MM.1S (cell line): ENCODE measurements at regions not wholly inside any gene's neighbourhood (a gene's known extent, or its start where the extent isn't known, plus 50 kb on each side); places are given as distances from the start of the nearest gene placed in this dataset.

ENCODE experiments used
- DNase-seq: peaks from one replicate; pipeline ENCODE4 v3.0.0-alpha.2; 2015
- H2AFZ ChIP-seq: fragments of 300-600 bp; sonication (generic); 2 replicates; pipeline ENCODE4 v1.6.0; 2016; ENCODE audit warnings: antibody characterized with exemption, low read length
- H3F3A ChIP-seq: fragments of 300-600 bp; sonication (generic); 2 replicates; pipeline ENCODE4 v1.6.1; 2016; ENCODE audit warnings: mild to moderate bottlenecking, antibody characterized with exemption, low read length, moderate library complexity, mixed read lengths; ENCODE audit not compliant: insufficient read depth
- H3K27ac ChIP-seq: fragments of 300-600 bp; sonication (generic); 2 replicates; pipeline ENCODE4 v1.5.1; 2016; ENCODE audit warnings: mild to moderate bottlenecking, low read length
- H3K27me3 ChIP-seq: fragments of 300-600 bp; sonication (generic); replicated peaks from 2 replicates; pipeline ENCODE4 v1.6.0; 2016; ENCODE audit warnings: low read length; ENCODE audit not compliant: insufficient read depth
- H3K36me3 ChIP-seq: fragments of 300-600 bp; sonication (generic); replicated peaks from 2 replicates; pipeline ENCODE4 v1.6.1; 2016; ENCODE audit warnings: mild to moderate bottlenecking, low read length, mixed read lengths; ENCODE audit not compliant: insufficient read depth
- H3K4me1 ChIP-seq: fragments of 300-600 bp; sonication (generic); 2 replicates; pipeline ENCODE4 v1.6.1; 2016; ENCODE audit warnings: low read length, mixed read lengths
- H3K4me2 ChIP-seq: fragments of 300-600 bp; sonication (generic); 2 replicates; pipeline ENCODE4 v1.6.0; 2016; ENCODE audit warnings: low read depth, low read length
- H3K4me3 ChIP-seq: fragments of 300-600 bp; sonication (generic); 2 replicates; pipeline ENCODE4 v1.5.1; 2016; ENCODE audit warnings: low read length, mixed read lengths
- H3K79me2 ChIP-seq: fragments of 300-600 bp; sonication (generic); 2 replicates; pipeline ENCODE4 v1.6.1; 2016; ENCODE audit warnings: mixed run types, low read length, mixed read lengths
- H3K9ac ChIP-seq: fragments of 300-600 bp; sonication (generic); 2 replicates; pipeline ENCODE4 v1.6.1; 2016; ENCODE audit warnings: low read length, mixed read lengths
- H3K9me2 ChIP-seq: fragments of 300-600 bp; sonication (generic); replicated peaks from 2 replicates; pipeline ENCODE4 v1.6.1; 2016; ENCODE audit warnings: mild to moderate bottlenecking, low read length, mixed read lengths; ENCODE audit not compliant: insufficient read depth
- H3K9me3 ChIP-seq: fragments of 300-600 bp; sonication (generic); replicated peaks from 2 replicates; pipeline ENCODE4 v1.6.1; 2016; ENCODE audit warnings: mild to moderate bottlenecking, low read length, mixed read lengths; ENCODE audit not compliant: insufficient read depth
- H4K20me1 ChIP-seq: fragments of 300-600 bp; sonication (generic); 2 replicates; pipeline ENCODE4 v1.6.1; 2016; ENCODE audit warnings: mild to moderate bottlenecking, low read length, moderate library complexity, mixed read lengths; ENCODE audit not compliant: insufficient read depth
- EZH2 ChIP-seq: fragments of 300-600 bp; sonication (generic); optimal IDR thresholded peaks from 2 replicates; pipeline ENCODE3; 2017; ENCODE audit warnings: low read depth, mild to moderate bottlenecking, antibody characterized with exemption, low read length, mixed read lengths
- EZH2phosphoT487 ChIP-seq: fragments of 300-600 bp; sonication (generic); IDR thresholded peaks from 2 replicates; pipeline ENCODE4 v1.6.1; 2018; ENCODE audit warnings: antibody characterized with exemption, low read length
- TF ChIP-seq, protein P1 (sequence below): fragments of 300-600 bp; sonication (generic); IDR thresholded peaks from 2 replicates; pipeline ENCODE4 v1.5.1; 2016; ENCODE audit warnings: antibody characterized with exemption, low read length, mixed read lengths

- no peaks in the 10 kb centered on the region for H3F3A ChIP-seq
- H3K4me1 ChIP-seq, result no peaks in the 10 kb centered on the region
- no peaks in the 10 kb centered on the region for H3K79me2 ChIP-seq
- H3K4me3 ChIP-seq, result no peak overlapping the region
- no peaks in the 10 kb centered on the region for H3K36me3 ChIP-seq
- H3K9me3 ChIP-seq, result no peaks in the 10 kb centered on the region; the same call in 1 of the 2 replicates
- H3K9ac ChIP-seq, result no peak overlapping the region
- H2AFZ ChIP-seq, result no peak overlapping the region
- TF ChIP-seq EZH2phosphoT487 (no peak), EZH2 (no peak)
- TF ChIP-seq, protein P1, sequence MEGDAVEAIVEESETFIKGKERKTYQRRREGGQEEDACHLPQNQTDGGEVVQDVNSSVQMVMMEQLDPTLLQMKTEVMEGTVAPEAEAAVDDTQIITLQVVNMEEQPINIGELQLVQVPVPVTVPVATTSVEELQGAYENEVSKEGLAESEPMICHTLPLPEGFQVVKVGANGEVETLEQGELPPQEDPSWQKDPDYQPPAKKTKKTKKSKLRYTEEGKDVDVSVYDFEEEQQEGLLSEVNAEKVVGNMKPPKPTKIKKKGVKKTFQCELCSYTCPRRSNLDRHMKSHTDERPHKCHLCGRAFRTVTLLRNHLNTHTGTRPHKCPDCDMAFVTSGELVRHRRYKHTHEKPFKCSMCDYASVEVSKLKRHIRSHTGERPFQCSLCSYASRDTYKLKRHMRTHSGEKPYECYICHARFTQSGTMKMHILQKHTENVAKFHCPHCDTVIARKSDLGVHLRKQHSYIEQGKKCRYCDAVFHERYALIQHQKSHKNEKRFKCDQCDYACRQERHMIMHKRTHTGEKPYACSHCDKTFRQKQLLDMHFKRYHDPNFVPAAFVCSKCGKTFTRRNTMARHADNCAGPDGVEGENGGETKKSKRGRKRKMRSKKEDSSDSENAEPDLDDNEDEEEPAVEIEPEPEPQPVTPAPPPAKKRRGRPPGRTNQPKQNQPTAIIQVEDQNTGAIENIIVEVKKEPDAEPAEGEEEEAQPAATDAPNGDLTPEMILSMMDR, result no peak
- H3K27me3 ChIP-seq, result no peaks in the 10 kb centered on the region
- no peak for DNase-seq
- H3K27ac ChIP-seq, result no peak overlapping the region
- no peak overlapping the region for H3K4me2 ChIP-seq
- no peaks in the 10 kb centered on the region for H3K9me2 ChIP-seq
- no peaks in the 10 kb centered on the region for H4K20me1 ChIP-seq
These were observed 176.6 kb upstream of the EMCN start for GRCh38 chr4:100694467-100694866.

GRCh38 chr4:100690812-100691211 is 173.0 kb upstream of the EMCN start:
- no peak for DNase-seq
- Histone ChIP-seq H3K79me2 (no peaks in the 10 kb centered on the region), H3K9me3 (no peaks in the 10 kb centered on the region; the same call in 1 of the 2 replicates), H3K27ac (no peak overlapping the region), H3K36me3 (no peaks in the 10 kb centered on the region), H4K20me1 (no peaks in the 10 kb centered on the region), H3K27me3 (no peaks in the 10 kb centered on the region), H3K9me2 (no peaks in the 10 kb centered on the region), H3K4me2 (no peak overlapping the region), H3K4me3 (no peak overlapping the region), H3K9ac (no peak overlapping the region), H3F3A (no peaks in the 10 kb centered on the region), H2AFZ (no peak overlapping the region), H3K4me1 (no peaks in the 10 kb centered on the region)
- TF ChIP-seq, protein P1, result no peak
- TF ChIP-seq EZH2 (no peak), EZH2phosphoT487 (no peak)

DNA sequence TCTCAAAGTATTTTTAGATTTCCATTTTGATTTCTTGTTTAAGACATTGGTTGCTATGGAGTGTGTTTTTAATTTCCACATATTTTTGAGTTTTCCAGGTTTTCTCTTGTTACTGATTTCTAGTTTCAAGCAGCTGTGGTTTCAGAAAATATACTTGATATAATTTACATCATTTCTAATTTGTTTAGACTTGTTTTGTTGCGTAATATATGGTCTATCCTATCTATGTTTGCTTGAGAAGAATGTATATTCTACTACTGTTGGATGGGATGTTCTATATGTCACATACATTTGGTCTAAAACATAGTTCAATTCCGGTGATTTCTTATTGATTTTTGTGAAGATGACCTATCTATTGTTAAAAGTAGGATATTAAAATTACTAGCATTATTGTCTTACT is 170.5 kb upstream of the EMCN start:
- no peak for DNase-seq

More for the DNA sequence above, 170.5 kb upstream of the EMCN start:
- Histone ChIP-seq H3F3A (no peaks in the 10 kb centered on the region), H4K20me1 (no peaks in the 10 kb centered on the region), H3K36me3 (no peaks in the 10 kb centered on the region), H3K9ac (no peak overlapping the region), H2AFZ (no peak overlapping the region), H3K79me2 (no peaks in the 10 kb centered on the region), H3K9me3 (no peaks in the 10 kb centered on the region), H3K4me2 (no peak overlapping the region), H3K4me3 (no peak overlapping the region), H3K9me2 (no peaks in the 10 kb centered on the region), H3K4me1 (no peaks in the 10 kb centered on the region), H3K27me3 (no peaks in the 10 kb centered on the region), H3K27ac (no peak overlapping the region)
- no peak for TF ChIP-seq EZH2
- no peak for TF ChIP-seq EZH2phosphoT487
- TF ChIP-seq, protein P1, result no peak
